GM19043 (cell line): ENCODE measurements at regions not wholly inside any gene's neighbourhood (a gene's known extent, or its start where the extent isn't known, plus 50 kb on each side); places are given as distances from the start of the nearest gene placed in this dataset.
"Not testable (repeated sequence)": the region's sequence is repeated elsewhere in the genome, so short reads cannot be mapped to it uniquely, and the experiment has no call there.

Source experiments
- ATAC-seq: cut with Tn5 transposase; IDR thresholded peaks from one replicate; pipeline ENCODE4 v1.9.1; 2021; ENCODE audit warnings: low read depth; ENCODE audit not compliant: unreplicated experiment

DNA sequence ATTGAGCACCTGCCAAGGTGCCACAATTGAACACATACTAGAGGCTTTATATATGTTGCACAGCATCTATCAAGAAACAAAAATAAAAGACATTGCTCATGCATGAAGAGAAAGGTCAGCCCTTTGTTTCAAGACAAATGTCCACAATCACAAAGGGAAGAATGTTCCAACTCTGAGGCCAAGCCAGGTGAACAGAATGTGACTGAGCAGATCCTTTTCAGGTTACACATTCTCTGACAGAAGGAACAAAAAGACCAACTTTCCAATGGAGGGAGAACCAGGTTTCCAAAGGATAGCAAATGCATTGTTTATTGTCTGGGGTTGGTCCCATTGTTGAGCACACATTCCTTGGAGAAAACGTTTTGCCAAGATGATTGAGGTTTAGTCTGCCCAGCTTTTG is 50.2 kb upstream of the FAM174B start:
- no peak for ATAC-seq

DNA sequence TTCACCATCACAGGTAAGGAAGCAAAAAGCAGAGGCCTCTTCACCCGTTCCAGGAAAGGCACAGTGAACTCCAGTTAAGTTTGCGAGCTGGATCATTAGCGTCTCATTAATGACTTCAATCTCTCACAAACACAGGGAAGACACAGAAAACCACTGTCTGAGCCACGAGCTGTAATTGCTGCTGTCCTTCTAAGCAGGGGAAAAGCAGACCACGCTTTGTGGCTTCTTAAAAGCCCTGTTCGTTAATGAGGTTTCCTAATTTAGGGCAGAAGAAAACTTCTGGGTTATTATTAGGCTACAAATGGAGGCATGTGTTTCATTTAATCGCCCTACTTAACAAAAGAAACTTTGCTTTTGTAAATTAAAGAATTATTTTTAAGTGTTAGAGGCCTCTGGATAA is 50.6 kb upstream of the FAM174B start:
- ATAC-seq, result no peak

DNA sequence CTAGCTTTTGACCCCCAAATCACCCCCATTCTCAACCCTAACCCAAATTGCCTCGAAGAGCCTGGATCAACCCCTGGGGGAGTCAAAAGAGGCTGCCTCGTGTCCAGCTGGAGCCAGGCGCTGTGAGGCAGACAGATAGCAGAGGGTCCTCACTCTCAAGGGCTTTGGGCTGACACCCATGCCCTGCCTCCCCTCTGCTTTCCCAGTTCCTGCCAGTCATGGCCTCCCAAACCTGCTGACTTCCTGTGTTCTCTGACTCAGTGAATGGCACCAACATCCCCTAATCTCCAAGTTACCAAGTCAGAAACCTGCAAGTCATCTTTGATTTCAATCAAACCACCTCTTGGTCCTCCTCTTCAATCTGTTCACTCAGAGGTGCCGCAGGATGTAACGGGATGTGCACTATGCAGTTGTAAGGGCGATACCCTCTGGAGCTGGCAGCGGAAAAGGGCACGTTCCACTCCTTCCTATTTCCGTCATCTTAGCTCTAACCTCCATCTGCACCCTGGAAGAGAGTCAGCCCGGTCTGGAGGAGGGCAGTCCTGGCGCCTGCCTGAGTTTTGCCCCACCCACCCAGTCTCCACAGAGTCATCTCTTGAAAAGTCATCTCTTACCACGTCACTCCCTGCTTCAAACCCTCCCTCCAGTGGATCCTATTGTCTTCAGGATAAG is 52.4 kb upstream of the FAM174B start:
- ATAC-seq, result no peak

DNA sequence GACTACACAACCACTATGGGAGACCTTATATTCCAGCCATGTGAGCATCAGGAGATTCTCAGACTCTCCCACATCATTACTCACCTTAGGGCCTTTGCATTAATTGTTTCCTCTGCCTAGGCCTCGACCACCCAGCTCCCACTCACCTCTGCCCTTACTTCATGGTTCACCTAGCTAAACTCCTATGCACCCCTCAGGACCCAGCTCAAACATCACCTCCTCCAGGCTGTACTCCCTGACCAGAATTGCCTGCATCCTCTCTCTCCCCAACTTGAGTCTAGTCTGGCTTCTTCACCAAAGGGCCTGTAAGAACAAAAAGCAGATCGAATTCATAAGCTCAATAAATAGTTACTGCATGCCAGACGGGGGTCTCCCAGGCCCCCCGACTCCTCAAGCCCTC is 53.1 kb upstream of the FAM174B start:
- ATAC-seq, result no peak

DNA sequence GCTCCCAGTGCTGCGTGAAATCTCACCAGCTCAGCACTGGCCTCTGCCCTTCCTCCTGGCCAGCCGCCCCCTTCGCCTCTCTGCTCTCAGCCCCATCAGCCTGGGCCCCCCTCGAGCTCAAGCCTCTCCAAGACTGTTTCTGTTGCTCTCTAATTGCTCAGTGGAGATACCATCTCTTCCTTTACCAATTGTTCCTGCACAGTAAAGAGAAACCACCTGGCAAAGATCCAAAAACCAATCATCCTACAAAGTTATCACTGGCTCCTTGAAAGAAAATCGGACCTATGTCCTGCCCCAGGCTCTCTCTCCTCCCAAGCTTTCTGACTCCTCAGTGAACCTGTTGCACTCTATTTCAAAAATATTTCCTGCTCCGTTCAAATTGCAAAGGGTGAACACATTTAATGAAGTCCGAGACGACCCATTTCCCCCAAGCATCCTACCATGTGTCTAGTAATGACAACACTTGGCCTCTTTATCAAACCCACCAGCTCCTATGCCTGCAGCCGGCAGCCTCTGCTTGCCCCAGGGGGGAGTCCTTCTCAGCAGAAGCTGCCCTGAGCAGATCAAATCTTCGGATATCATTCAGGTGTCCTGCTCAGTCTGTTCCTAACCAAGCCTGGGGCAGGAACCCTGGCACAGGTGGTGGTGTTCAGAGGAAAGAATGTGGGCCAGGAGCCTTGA is 53.7 kb upstream of the FAM174B start:
- ATAC-seq, result no peak

DNA sequence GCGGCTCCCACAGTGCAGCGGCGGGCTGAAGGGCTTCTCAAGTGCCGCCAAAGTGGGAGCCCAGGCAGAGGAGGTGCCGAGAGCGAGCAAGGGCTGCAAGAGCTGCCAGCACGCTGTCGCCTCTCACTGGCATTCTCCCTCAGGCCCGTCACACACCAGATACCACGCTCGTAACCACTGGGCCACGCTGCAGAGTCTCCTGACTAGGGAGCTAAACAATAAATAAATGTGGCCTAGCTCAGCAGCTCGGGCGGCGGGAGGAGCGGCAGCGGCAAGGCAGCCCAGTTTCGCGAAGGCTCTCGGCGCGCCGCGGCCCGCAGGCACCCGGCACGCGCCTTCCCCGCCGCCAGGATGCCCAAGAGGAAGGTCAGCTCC is 55.9 kb upstream of the FAM174B start:
- ATAC-seq, result no peak

DNA sequence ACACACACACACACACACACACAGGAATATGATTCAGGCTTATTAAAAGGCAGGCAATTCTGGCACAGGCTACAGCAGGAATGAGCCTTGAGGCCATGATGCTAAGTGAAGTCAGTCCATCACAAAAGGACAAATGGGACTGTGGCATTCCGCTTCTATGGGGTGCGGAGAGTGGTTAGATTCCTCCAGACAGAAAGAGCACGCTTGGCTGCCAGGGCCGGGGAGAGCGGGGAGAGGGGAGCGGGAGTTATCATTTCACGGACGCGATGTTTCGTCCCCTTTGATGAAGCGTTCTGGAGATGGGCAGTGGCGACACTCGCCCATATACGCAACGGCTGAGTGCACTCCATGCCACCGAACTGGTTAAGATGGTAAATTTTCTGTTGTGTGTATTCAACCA is 58.5 kb upstream of the FAM174B start:
- no peak for ATAC-seq

DNA sequence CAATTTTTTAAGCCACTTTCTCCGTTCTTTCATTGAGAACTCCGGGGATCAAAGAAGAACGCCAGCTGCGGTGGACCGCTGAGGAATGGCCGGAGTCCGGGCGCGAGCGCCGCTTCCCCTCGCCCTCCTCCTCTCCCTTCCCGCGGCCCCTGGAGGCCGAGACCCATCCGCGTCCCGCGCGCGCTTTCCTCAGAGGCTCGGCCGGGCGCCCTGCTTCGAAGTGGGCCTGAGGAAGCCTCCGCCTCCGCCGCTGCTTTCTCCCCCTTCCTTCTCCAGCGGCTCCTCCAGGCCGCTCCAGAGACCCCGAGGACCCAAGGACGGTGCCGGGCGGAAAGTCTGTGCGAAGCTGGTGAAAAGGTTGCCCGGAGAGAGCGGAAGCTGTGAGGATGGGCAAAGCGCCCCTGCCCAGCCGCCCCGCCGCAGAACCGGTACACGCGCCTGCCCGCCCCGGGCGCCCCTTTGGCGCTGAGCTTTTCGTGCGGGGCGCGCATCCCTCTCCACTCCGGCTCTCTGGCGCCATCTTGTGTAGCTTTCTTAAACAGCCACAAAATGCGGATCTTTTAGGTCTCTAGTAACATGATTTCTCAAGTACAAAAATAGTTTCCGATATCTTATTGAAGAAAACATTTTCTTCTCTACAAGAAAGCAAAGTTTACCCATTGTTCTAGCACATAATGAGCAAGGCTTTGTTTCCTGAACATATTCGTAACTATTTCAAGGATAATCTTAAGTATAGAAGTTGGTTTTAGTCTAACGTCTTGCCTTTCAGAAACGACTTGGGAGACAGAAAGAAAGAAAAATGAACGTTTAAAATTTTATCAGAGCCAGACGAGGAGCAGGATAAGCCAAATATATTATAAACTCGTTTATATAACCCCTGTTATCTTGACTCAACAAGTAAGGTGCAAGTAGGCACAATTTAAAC is 59.2 kb upstream of the FAM174B start:
- ATAC-seq, result peak; percentile 86

DNA sequence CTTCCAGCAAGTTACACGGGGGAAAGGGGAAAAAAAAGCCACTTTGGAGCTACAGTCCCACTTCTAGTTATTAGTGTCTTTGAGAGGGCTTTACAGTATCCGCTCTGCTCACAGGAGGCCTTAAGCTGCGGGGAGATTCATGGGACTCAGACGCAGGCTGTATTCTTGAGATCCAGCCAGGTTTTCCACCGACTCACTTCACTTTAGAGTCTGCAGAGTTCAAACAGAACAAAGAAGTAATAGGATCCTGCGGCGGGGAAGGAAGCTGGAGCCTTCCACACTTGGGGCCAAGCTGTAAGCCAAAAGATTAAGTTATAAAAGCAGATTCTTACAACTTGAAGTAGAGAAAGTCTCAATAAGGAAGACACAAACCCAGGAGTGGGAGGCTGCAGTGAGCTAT is 60.2 kb upstream of the FAM174B start:
- ATAC-seq, result no peak

DNA sequence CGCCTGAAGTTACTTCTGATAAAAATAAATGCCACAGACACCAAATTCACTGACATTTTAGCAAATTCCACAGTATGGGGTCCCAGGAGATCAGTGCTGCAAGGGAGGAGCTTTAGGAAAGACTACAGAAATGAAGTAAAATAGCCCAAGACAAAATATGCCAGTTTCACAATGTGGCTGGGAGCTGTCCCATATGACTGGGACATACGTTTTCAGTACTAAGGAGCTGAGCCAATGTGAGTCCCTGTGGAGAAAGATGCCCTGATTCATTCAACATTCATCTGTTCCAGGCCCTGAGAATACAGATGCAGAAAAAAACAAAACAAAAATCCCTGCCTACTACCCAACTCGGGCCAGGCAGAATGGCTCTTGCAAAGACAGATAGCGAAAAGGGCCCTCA is 63.4 kb upstream of the FAM174B start:
- no peak for ATAC-seq

DNA sequence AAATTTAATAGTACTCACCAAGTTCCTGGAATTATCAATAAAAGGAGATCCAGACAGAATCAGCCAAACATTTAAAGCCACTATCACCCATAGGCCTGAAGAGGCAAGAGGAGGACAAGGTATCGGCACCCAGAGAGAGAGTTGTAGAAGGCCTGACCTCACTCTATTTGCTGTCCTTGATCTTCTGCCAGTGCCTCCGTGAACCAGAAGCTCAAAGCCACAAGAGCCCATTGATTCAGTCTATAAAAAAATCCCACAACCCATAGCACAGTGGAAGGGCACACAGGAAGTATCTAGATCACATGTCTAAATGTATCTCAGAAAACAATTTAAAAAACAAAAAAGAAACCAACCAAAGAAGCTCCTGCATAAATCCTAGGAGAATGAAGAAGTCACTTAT is 68.6 kb upstream of the FAM174B start:
- ATAC-seq, result no peak

DNA sequence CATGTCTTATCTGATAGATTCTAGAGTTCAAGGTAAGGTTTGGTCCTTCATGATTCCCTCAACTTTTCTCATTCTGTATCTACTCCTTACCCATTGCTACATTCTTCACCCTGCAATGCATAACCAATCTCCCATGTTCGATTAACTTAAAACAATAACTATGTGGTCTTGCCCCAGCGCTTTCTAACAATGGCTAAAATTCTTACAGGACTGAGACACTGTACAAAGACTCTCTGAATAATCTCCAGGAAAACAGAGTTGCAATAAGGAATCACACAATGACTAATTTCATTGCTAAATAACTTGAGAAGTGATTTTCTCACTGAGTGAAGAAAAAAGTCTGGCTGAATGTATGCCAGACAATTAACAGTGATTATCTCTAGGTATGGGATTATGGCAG is 69.6 kb upstream of the FAM174B start:
- ATAC-seq, result no peak

DNA sequence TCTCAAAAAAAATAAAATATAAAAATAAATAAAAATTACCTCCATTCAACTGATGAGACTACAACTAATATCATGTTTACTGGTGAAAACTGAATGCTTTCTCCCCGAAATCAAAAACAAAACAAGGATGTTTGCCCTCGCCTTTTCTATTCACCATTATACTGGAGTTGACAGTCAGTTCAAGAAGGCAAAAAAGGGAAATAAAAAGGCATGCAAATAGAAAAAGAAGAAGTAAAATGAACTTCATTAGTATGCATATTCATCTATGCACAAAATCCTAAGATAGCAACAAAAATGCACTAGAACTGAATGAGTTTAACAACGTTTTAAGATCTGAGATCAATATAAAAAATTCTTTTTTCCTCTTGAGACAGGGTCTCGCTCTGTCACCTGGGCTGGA is 72.7 kb upstream of the FAM174B start:
- no peak for ATAC-seq

DNA sequence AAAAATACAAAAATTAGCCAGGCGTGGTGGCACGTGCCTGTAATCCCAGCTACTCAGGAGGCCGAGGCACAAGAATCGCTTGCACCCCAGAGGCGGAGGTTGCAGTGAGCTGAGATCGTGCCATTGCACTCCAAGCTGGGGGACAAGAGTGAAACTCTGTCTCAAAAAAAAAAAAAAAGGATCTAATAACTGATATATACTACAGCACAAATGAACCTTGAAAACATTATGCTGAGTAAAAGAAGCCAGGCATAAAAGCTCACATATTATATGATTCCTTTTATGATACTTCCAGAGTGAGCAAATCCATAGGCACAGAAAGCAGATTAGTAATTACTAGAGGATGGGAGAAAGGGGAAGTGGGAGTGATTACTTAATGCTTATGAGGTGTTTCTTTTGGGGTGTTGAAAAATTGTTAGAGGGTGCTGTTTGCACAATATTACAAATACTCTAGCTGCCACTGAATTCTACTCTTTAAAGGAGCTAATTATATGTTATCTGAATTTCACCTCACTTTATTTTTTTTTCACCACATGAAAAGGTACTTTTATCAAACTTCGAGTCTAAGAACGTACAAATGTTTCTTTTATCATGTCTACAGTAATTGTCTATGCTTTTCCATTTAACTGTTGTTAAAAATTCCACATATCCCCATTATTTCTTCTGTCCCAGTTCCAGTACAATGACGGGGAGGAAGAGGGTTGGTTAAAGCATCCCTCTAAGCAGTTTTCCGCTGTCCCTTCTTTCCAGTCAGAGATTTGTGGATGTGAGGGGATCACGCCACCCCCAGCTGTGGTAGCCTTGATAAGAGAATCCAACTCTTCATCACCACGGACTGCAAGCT is 77.7 kb upstream of the FAM174B start:
- ATAC-seq, result no peak

DNA sequence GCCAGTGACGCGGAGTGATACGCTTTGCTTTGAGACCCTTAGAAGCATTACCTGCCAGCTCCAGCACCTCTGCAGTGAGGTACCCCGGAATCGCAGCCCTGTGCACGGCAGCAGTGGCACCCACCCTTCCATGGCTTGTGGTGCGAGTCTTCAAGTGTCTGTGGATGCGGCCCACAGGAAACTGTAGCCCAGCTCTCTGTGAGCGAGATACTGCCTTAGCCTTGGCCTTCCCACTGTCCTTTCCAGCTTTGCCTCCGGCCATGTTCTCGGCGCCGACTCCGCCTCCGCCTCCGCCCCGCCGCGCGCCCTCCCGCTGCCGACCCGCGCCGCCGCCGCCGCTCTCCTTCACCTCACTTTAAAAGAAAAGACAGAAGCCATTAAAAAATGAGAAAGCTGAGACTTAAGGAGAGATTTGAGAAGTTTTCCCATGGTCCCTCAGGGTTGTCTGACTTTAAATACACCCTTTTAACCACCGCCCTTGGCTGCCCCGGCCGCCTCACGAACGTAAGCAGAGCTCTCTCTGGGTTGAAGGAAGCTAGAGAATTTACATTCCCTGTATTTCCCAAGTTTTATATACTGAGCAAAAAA is 78.5 kb upstream of the FAM174B start:
- ATAC-seq, result no peak

DNA sequence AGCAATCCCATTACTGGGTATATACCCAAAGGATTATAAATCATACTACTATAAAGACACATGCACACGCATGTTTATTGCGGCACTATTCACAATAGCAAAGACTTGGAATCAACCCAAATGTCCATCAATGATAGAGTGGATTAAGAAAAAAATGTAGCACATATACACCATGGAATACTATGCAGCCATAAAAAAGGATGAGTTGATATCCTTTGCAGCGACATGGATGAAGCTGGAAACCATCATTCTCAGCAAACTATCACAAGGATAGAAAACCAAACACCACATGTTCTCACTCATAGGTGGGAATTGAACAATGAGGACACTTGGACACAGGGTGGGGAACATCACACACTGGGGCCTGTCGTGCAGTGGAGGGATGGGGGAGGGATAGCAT is 83.7 kb upstream of the FAM174B start:
- ATAC-seq, result not testable (repeated sequence)

DNA sequence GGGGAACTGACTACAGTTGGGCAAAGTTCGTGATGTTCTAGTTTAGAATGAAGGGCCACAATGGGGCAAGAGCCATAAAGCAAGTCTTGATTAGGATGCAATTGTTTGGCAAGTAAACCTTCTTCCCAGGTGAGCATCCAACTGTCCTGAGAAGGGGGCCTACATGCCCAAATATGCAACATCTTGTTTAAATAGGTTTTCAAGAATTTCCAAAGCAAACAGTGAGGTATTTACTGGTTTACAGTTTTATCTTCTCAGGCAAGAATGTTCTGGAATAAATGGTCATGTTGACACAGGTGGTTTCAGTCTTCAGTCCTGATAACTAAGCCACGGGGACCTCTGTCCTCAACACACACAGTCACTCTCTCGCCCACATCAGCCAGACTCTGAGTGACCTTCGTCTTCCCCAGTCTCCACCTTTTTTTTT is 90.3 kb upstream of the FAM174B start:
- ATAC-seq, result no peak

DNA sequence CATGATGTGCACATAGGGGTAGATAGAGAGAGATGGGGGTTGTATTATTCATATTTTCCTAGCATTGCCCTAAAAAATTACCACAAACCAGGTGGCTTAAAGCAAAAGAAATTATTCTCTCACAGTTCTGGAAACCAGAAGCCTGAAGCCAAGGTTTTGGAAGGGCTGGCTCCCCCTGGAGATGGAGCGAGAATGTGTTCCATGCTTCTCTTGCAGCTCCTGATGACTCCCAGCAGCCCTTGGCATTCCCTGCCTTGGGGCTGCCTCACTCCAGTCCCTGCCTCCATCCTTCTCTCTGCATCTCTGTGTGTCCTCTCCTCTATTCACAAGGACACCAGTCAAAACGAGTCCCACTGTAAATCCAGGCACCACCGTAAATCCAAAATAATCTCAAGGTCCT is 91.5 kb upstream of the FAM174B start:
- no peak for ATAC-seq

DNA sequence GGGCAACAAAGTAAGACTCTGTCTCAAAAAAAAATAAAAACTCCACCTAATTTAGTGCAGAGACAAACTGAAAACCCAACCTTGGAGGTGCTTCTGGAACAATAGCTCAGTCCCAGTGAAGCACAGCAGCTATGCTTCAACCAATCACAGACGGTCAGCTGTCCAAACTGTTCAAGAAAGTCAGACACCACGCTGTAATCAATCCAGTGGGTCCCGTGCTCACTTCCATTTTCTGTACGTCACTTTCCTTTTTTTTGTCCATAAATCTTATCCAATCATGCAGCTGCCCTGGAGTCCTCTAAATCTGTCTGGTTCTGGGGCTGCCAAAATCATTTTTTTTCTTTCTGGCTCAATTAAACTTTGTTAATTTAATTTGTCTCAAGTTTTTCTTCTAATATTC is 93.6 kb upstream of the FAM174B start:
- ATAC-seq, result no peak

DNA sequence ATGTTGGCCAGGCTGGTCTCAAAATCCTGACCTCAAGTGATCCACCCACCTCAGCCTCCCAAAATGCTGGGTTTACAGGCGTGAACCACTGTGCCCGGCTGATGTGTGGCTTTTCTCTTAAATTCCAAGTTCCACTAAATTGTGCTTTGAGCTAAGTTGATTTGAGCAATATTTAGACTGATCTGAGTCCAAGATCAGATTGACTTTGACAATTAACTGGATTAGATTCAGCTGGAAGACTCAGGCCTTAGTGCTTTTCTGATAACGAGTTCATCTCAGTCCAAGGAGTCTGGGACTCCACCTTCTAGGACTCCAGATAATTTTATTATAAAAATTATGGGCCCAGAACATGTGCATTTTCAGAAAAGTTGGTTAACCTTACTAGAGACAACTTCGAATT is 94.4 kb upstream of the FAM174B start:
- no peak for ATAC-seq
